ENCODE measurements at regions not wholly inside any gene's neighbourhood (a gene's known extent, or its start where the extent isn't known, plus 50 kb on each side); places are given as distances from the start of the nearest gene placed in this dataset.

DNA sequence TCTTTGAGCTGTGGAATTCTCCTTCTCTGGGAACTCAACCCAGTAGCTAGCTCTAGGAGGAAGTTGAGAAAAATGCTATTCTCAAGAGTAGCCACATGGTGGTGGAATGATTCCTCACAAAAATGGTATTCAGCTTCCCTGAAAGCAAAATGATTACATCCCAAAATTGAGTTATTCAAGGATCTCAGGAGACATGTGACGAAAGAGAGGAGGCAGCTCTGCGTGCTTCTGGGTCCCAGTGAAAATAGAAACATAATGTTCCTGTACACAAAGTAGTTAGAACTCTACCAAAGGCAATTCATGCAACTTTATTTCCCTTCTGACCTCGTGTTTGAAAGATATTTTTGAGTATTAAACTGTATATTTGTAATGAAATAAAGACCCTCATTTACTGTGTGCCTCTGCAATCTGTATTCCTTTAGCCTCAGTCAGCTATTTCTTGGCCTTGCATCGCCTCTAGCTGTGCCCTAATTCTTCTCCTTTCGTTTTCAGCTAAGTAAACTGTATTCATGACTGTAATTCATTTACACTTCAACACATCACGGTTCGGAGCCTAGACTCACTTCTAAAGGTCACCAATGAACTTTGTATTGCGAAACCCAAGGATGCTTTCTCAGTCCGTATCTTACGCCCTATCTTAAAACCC, 167.3 kb downstream of the FASLG start:
- POLR2A ChIA-PET = no interaction called here
- TF ChIP-seq, protein P1, sequence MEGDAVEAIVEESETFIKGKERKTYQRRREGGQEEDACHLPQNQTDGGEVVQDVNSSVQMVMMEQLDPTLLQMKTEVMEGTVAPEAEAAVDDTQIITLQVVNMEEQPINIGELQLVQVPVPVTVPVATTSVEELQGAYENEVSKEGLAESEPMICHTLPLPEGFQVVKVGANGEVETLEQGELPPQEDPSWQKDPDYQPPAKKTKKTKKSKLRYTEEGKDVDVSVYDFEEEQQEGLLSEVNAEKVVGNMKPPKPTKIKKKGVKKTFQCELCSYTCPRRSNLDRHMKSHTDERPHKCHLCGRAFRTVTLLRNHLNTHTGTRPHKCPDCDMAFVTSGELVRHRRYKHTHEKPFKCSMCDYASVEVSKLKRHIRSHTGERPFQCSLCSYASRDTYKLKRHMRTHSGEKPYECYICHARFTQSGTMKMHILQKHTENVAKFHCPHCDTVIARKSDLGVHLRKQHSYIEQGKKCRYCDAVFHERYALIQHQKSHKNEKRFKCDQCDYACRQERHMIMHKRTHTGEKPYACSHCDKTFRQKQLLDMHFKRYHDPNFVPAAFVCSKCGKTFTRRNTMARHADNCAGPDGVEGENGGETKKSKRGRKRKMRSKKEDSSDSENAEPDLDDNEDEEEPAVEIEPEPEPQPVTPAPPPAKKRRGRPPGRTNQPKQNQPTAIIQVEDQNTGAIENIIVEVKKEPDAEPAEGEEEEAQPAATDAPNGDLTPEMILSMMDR (IDR thresholded peaks at IDR 0.05; ENCODE audit: insufficient read depth in 1 of 2, low read depth in 1 of 2, low read length in 1 of 2, severe bottlenecking in 1 of 2, unreplicated experiment in 1 of 2) = peak; percentile 64 to 67
- Histone ChIP-seq H3K9me3 (no peaks in the 10 kb centered on the region), H3K4me1 (peaks cover 8% of the 10 kb centered on the region), H3K36me3 (ENCODE audit: control insufficient read depth, insufficient read depth, low read length) (no peaks in the 10 kb centered on the region), H3K27me3 (replicated peaks; ENCODE audit: control insufficient read depth, insufficient read depth, low read length) (no peaks in the 10 kb centered on the region), H3K4me3 (ENCODE audit: low read depth, low read length) (no peak overlapping the region)
- intact Hi-C loops (cut with micrococcal nuclease; ENCODE audit: unreplicated experiment) = loop anchor here (1.0 to 10.0 kb wide), 6 partner anchors 81 to 594 kb away; no protein-coding TSS in a partner anchor
- H3K4me3 Mint-ChIP-seq (ENCODE audit: unreplicated experiment) = no peak overlapping the region
- CTCF ChIA-PET = interaction anchor here (0.9 to 3.3 kb wide), 4 partner anchors 47 to 379 kb away, joined by 3 to 75 read pairs (median 4); no protein-coding TSS in a partner anchor
- H3K27ac Mint-ChIP-seq (ENCODE audit: unreplicated experiment) = no peak overlapping the region
- no peaks in the 10 kb centered on the region for H3K36me3 Mint-ChIP-seq (ENCODE audit: insufficient read depth, unreplicated experiment)
- H3K4me1 Mint-ChIP-seq (ENCODE audit: low read depth, unreplicated experiment) = no peaks in the 10 kb centered on the region
- peak in 1 of 2 experiments; percentile 52 for DNase-seq
- BruUV-seq (replicated peaks) = no TSS peak
- no peaks in the 10 kb centered on the region for H3K9me3 Mint-ChIP-seq (ENCODE audit: unreplicated experiment)
- no peaks in the 10 kb centered on the region for H3K27me3 Mint-ChIP-seq (ENCODE audit: insufficient read depth, unreplicated experiment)

DNA sequence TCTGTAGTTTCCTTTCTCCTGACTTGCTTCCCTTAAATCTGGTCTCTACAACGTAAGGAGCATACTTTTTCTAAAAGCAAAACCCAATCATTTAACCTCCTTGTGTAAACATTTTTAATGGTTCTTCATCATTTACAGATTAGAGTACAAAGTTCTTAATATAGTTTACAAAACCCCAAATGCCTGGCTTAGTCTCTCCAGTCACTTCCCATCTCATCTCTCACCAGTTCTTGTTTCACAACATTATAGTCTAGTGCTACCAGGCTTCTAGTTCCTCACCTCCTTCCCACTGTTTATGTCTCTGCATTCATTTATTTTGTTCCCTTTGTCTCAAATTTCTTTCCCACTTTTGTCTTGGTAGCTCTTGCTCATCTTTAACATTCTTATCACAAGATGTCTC, 168.4 kb downstream of the FASLG start:
- no peaks in the 10 kb centered on the region for H3K27me3 ChIP-seq (replicated peaks; ENCODE audit: control insufficient read depth, insufficient read depth, low read length)
- ChIA-PET CTCF (interaction anchor here (3.3 kb wide), 1 partner anchor 375 kb away, joined by 75 read pairs; no protein-coding TSS in a partner anchor), POLR2A (no interaction called here)
- Mint-ChIP-seq H3K4me3 (ENCODE audit: unreplicated experiment) (no peak overlapping the region), H3K36me3 (ENCODE audit: insufficient read depth, unreplicated experiment) (no peaks in the 10 kb centered on the region), H3K27me3 (ENCODE audit: insufficient read depth, unreplicated experiment) (no peaks in the 10 kb centered on the region), H3K9me3 (ENCODE audit: unreplicated experiment) (no peaks in the 10 kb centered on the region), H3K4me1 (ENCODE audit: low read depth, unreplicated experiment) (no peaks in the 10 kb centered on the region), H3K27ac (ENCODE audit: unreplicated experiment) (no peak overlapping the region)
- peaks cover 8% of the 10 kb centered on the region for H3K4me1 ChIP-seq
- H3K4me3 ChIP-seq (ENCODE audit: low read depth, low read length) = no peak overlapping the region
- BruUV-seq (replicated peaks) = no TSS peak
- no peak for DNase-seq
- H3K9me3 ChIP-seq = no peaks in the 10 kb centered on the region
- intact Hi-C loops (cut with micrococcal nuclease; ENCODE audit: unreplicated experiment) = loop anchor here (5.0 to 10.0 kb wide), 3 partner anchors 148 to 578 kb away; no protein-coding TSS in a partner anchor
- TF ChIP-seq, protein P1 (IDR thresholded peaks at IDR 0.05; ENCODE audit: insufficient read depth in 1 of 2, low read depth in 1 of 2, low read length in 1 of 2, severe bottlenecking in 1 of 2, unreplicated experiment in 1 of 2) = no peak
- H3K36me3 ChIP-seq (ENCODE audit: control insufficient read depth, insufficient read depth, low read length) = no peaks in the 10 kb centered on the region

DNA sequence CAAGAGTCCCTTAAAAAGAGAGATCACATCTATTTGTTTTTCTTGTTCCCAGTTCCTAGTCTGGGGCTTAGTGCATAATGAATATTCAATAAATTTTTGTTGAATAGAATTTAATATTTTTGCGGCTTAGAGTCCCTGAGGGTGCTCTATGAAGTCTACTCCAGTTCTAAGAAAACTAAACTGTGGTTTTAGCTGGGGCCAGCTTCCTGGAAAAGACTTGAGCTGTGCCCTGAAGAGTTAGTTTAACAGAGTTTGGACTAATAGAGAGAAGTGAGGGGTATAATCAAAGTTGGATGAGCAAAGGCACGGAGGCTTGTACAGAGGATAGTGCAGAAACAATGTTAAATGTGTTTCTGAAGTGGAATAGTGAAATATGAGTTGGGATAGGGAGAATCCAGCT, 168.9 kb downstream of the FASLG start:
- DNase-seq = no peak
- ChIA-PET POLR2A (no interaction called here), CTCF (interaction anchor here (3.3 kb wide), 1 partner anchor 374 kb away, joined by 75 read pairs; no protein-coding TSS in a partner anchor)
- TF ChIP-seq, protein P1 (IDR thresholded peaks at IDR 0.05; ENCODE audit: insufficient read depth in 1 of 2, low read depth in 1 of 2, low read length in 1 of 2, severe bottlenecking in 1 of 2, unreplicated experiment in 1 of 2) = no peak
- Mint-ChIP-seq H3K27ac (ENCODE audit: unreplicated experiment) (no peak overlapping the region), H3K4me1 (ENCODE audit: low read depth, unreplicated experiment) (no peaks in the 10 kb centered on the region), H3K4me3 (ENCODE audit: unreplicated experiment) (no peak overlapping the region), H3K36me3 (ENCODE audit: insufficient read depth, unreplicated experiment) (no peaks in the 10 kb centered on the region), H3K27me3 (ENCODE audit: insufficient read depth, unreplicated experiment) (no peaks in the 10 kb centered on the region), H3K9me3 (ENCODE audit: unreplicated experiment) (no peaks in the 10 kb centered on the region)
- no peaks in the 10 kb centered on the region for H3K27me3 ChIP-seq (replicated peaks; ENCODE audit: control insufficient read depth, insufficient read depth, low read length)
- intact Hi-C loops (cut with micrococcal nuclease; ENCODE audit: unreplicated experiment) = loop anchor here (5.0 to 10.0 kb wide), 3 partner anchors 147 to 577 kb away; no protein-coding TSS in a partner anchor
- H3K4me1 ChIP-seq = peaks cover 8% of the 10 kb centered on the region
- no peaks in the 10 kb centered on the region for H3K9me3 ChIP-seq
- no peak overlapping the region for H3K4me3 ChIP-seq (ENCODE audit: low read depth, low read length)
- BruUV-seq (replicated peaks) = no TSS peak
- H3K36me3 ChIP-seq (ENCODE audit: control insufficient read depth, insufficient read depth, low read length) = no peaks in the 10 kb centered on the region

Data from Caco-2 (cell line).